Fibroblast of lung (primary cell): ENCODE measurements at regions not wholly inside any gene's neighbourhood (a gene's known extent, or its start where the extent isn't known, plus 50 kb on each side); places are given as distances from the start of the nearest gene placed in this dataset.

ENCODE experiments used
- DNase-seq, 2 donors: peaks; one replicate each; pipeline versions ENCODE4 v3.0.0 to v3.0.0-alpha.2; 2010; ENCODE audit warnings: low read depth in 2 of 2
- H2AFZ ChIP-seq: 2 replicates; pipeline ENCODE4 v1.5.1; 2012; ENCODE audit warnings: low read length, control low read depth, inconsistent platforms
- H3K27ac ChIP-seq: 2 replicates; pipeline ENCODE4 v1.5.1; 2011; ENCODE audit warnings: low read length, control low read depth; ENCODE audit not compliant: insufficient read depth
- H3K27me3 ChIP-seq: 2 replicates; pipeline ENCODE4 v1.5.1; 2011; ENCODE audit warnings: mild to moderate bottlenecking, low read length; ENCODE audit not compliant: control insufficient read depth, insufficient read depth
- H3K36me3 ChIP-seq: 2 replicates; pipeline ENCODE4 v1.5.1; 2011; ENCODE audit warnings: low read length; ENCODE audit not compliant: control insufficient read depth, insufficient read depth
- H3K4me1 ChIP-seq: 2 replicates; pipeline ENCODE4 v1.5.1; 2011; ENCODE audit warnings: low read length; ENCODE audit not compliant: control insufficient read depth, insufficient read depth; ENCODE audit errors: extremely low read depth
- H3K4me2 ChIP-seq: 2 replicates; pipeline ENCODE4 v1.5.1; 2011; ENCODE audit warnings: low read length, control low read depth; ENCODE audit not compliant: insufficient read depth; ENCODE audit errors: extremely low read depth
- H3K4me3 ChIP-seq, 4 experiments: fragments of 200-600 bp in 1 of 4; sonication (generic) in 1 of 4; replicated peaks in 1 of 4; 2 replicates each; pipeline ENCODE4 v1.5.1; 2011 to 2016; ENCODE audit warnings: low read length in 4 of 4, low read depth in 3 of 4, mild to moderate bottlenecking in 3 of 4, control low read depth in 2 of 4, inconsistent platforms in 1 of 4, mixed read lengths in 1 of 4; ENCODE audit not compliant: insufficient read depth in 1 of 4; ENCODE audit errors: control extremely low read depth in 1 of 4
- H3K79me2 ChIP-seq: 2 replicates; pipeline ENCODE4 v1.5.1; 2012; ENCODE audit warnings: mild to moderate bottlenecking, low read length, inconsistent platforms; ENCODE audit not compliant: control insufficient read depth, insufficient read depth
- H3K9ac ChIP-seq: 2 replicates; pipeline ENCODE4 v1.5.1; 2011; ENCODE audit warnings: mild to moderate bottlenecking, low read length, control low read depth; ENCODE audit not compliant: insufficient read depth
- H3K9me3 ChIP-seq: 2 replicates; pipeline ENCODE4 v1.5.1; 2012; ENCODE audit warnings: low read depth, low read length; ENCODE audit not compliant: control insufficient read depth, insufficient read depth
- H4K20me1 ChIP-seq: 2 replicates; pipeline ENCODE4 v1.5.1; 2011; ENCODE audit warnings: low read length; ENCODE audit not compliant: control insufficient read depth, insufficient read depth; ENCODE audit errors: extremely low read depth
- CTCF ChIP-seq, 2 donors: IDR thresholded peaks in 1 of 2; conservative IDR thresholded peaks in 1 of 2; 1 replicate in 1 of 2; 2 replicates in 1 of 2; pipeline ENCODE4 v1.5.1; 2011 to 2012; ENCODE audit warnings: low read length in 2 of 2, control low read depth in 1 of 2, inconsistent platforms in 1 of 2, low read depth in 1 of 2, mild to moderate bottlenecking in 1 of 2
- EZH2 ChIP-seq: IDR thresholded peaks from 2 replicates; pipeline ENCODE4 v1.5.1; 2012; ENCODE audit warnings: low read length, control low read depth, mild to moderate bottlenecking; ENCODE audit errors: missing control alignments

- no peaks in the 10 kb centered on the region for H4K20me1 ChIP-seq
- H3K4me2 ChIP-seq: no peak overlapping the region
- TF ChIP-seq EZH2 (no peak), CTCF (conservative IDR thresholded peaks at IDR 0.05 in 1 of 2, IDR thresholded peaks at IDR 0.05 in 1 of 2; ENCODE audit: low read depth in 1 of 2, low read length in 2 of 2) (no peak)
Observed at GRCh38 chr2:121123268-121123667, 161.7 kb downstream of the TFCP2L1 start.

GRCh38 chr2:121124330-121124729 lies 160.7 kb downstream of the TFCP2L1 start:
- Histone ChIP-seq H3K36me3 (no peaks in the 10 kb centered on the region), H3K27me3 (peaks cover 2% of the 10 kb centered on the region), H3K9ac (no peak overlapping the region), H3K27ac (no peak overlapping the region), H4K20me1 (no peaks in the 10 kb centered on the region), H3K9me3 (no peaks in the 10 kb centered on the region), H3K4me2 (no peak overlapping the region), H3K4me1 (no peaks in the 10 kb centered on the region), H3K79me2 (no peaks in the 10 kb centered on the region), H3K4me3 (no peak overlapping the region), H2AFZ (no peak overlapping the region)
- TF ChIP-seq EZH2: no peak
- no peak for DNase-seq

More at GRCh38 chr2:121123268-121123667, 161.7 kb downstream of the TFCP2L1 start:
- Histone ChIP-seq H3K9ac (no peak overlapping the region), H3K4me1 (no peaks in the 10 kb centered on the region), H3K27me3 (peaks cover 2% of the 10 kb centered on the region), H3K9me3 (no peaks in the 10 kb centered on the region), H3K36me3 (no peaks in the 10 kb centered on the region), H2AFZ (no peak overlapping the region), H3K4me3 (no peak overlapping the region), H3K27ac (no peak overlapping the region), H3K79me2 (no peaks in the 10 kb centered on the region)
- no peak for DNase-seq

GRCh38 chr2:121125350-121125749 lies 159.7 kb downstream of the TFCP2L1 start:
- Histone ChIP-seq H3K4me3 (no peak overlapping the region), H2AFZ (no peak overlapping the region), H3K9me3 (no peaks in the 10 kb centered on the region), H3K36me3 (no peaks in the 10 kb centered on the region), H3K27me3 (peaks cover under 1% of the 10 kb centered on the region), H4K20me1 (no peaks in the 10 kb centered on the region), H3K79me2 (no peaks in the 10 kb centered on the region), H3K27ac (no peak overlapping the region), H3K4me2 (no peak overlapping the region), H3K9ac (no peak overlapping the region), H3K4me1 (no peaks in the 10 kb centered on the region)
- no peak for DNase-seq
- TF ChIP-seq CTCF (conservative IDR thresholded peaks at IDR 0.05 in 1 of 2, IDR thresholded peaks at IDR 0.05 in 1 of 2; ENCODE audit: low read depth in 1 of 2, low read length in 2 of 2): no peak
- no peak for TF ChIP-seq EZH2
